ENCODE measurements at regions not wholly inside any gene's neighbourhood (a gene's known extent, or its start where the extent isn't known, plus 50 kb on each side); places are given as distances from the start of the nearest gene placed in this dataset.

- no peak for TF ChIP-seq TAF1 (IDR thresholded peaks at IDR 0.05; ENCODE audit: borderline replicate concordance, insufficient read depth, low read length)
Observed at GRCh38 chr1:59074598-59074997, 222.3 kb upstream of the FGGY start.

- TF ChIP-seq POLR2AphosphoS5 (IDR thresholded peaks at IDR 0.05; ENCODE audit: low read depth, low read length) = no peak
Observed at GRCh38 chr1:59075021-59075420, 221.9 kb upstream of the FGGY start.

GRCh38 chr1:59076612-59077011 lies 220.3 kb upstream of the FGGY start:
- no peak for TF ChIP-seq POLR2AphosphoS5 (IDR thresholded peaks at IDR 0.05; ENCODE audit: low read depth, low read length)
- no peak for TF ChIP-seq REST (IDR thresholded peaks at IDR 0.05; ENCODE audit: insufficient read depth in 1 of 2, low read depth in 2 of 2, low read length in 2 of 2)
- TF ChIP-seq TAF1 (IDR thresholded peaks at IDR 0.05; ENCODE audit: borderline replicate concordance, insufficient read depth, low read length) = no peak
- no peak for TF ChIP-seq SIN3A (IDR thresholded peaks at IDR 0.05; ENCODE audit: borderline replicate concordance, insufficient read depth, low read length)
- TF ChIP-seq FOXP2 (optimal IDR thresholded peaks at IDR 0.05; ENCODE audit: borderline replicate concordance, extremely low read depth, extremely low read length, insufficient read depth) = no peak

- no peak for TF ChIP-seq SIN3A (IDR thresholded peaks at IDR 0.05; ENCODE audit: borderline replicate concordance, insufficient read depth, low read length)
- no peak for TF ChIP-seq POLR2AphosphoS5 (IDR thresholded peaks at IDR 0.05; ENCODE audit: low read depth, low read length)
- TF ChIP-seq FOXP2 (optimal IDR thresholded peaks at IDR 0.05; ENCODE audit: borderline replicate concordance, extremely low read depth, extremely low read length, insufficient read depth) = no peak
- TF ChIP-seq TAF1 (IDR thresholded peaks at IDR 0.05; ENCODE audit: borderline replicate concordance, insufficient read depth, low read length) = no peak
- no peak for TF ChIP-seq REST (IDR thresholded peaks at IDR 0.05; ENCODE audit: insufficient read depth in 1 of 2, low read depth in 2 of 2, low read length in 2 of 2)
Observed at GRCh38 chr1:59077466-59078069, 219.3 kb upstream of the FGGY start.

GRCh38 chr1:59078070-59078800 lies 218.7 kb upstream of the FGGY start:
- TF ChIP-seq SIN3A (IDR thresholded peaks at IDR 0.05; ENCODE audit: borderline replicate concordance, insufficient read depth, low read length) (no peak), FOXP2 (optimal IDR thresholded peaks at IDR 0.05; ENCODE audit: borderline replicate concordance, extremely low read depth, extremely low read length, insufficient read depth) (no peak), REST (IDR thresholded peaks at IDR 0.05; ENCODE audit: insufficient read depth in 1 of 2, low read depth in 2 of 2, low read length in 2 of 2) (no peak), TAF1 (IDR thresholded peaks at IDR 0.05; ENCODE audit: borderline replicate concordance, insufficient read depth, low read length) (no peak), POLR2AphosphoS5 (IDR thresholded peaks at IDR 0.05; ENCODE audit: low read depth, low read length) (no peak)

GRCh38 chr1:59078866-59079265 lies 218.0 kb upstream of the FGGY start:
- TF ChIP-seq FOXP2 (optimal IDR thresholded peaks at IDR 0.05; ENCODE audit: borderline replicate concordance, extremely low read depth, extremely low read length, insufficient read depth) (no peak), TAF1 (IDR thresholded peaks at IDR 0.05; ENCODE audit: borderline replicate concordance, insufficient read depth, low read length) (no peak), REST (IDR thresholded peaks at IDR 0.05; ENCODE audit: insufficient read depth in 1 of 2, low read depth in 2 of 2, low read length in 2 of 2) (no peak), POLR2AphosphoS5 (IDR thresholded peaks at IDR 0.05; ENCODE audit: low read depth, low read length) (no peak)

Measured in PFSK-1 (cell line).